ENCODE measurements at regions not wholly inside any gene's neighbourhood (a gene's known extent, or its start where the extent isn't known, plus 50 kb on each side); places are given as distances from the start of the nearest gene placed in this dataset.

GRCh38 chr6:134510920-134511319 is 193.0 kb upstream of the SGK1 start:
- H3K27me3 ChIP-seq: no peaks in the 10 kb centered on the region
- H3K36me3 ChIP-seq (ENCODE audit: low read depth, missing control alignments): no peaks in the 10 kb centered on the region
- 64 to 73% methylated on average over 3 of the region's 3 CpGs for WGBS, 2 donors
- intact Hi-C loops (cut with DNase I; ENCODE audit: low total_unique reads): no loop called here
- no peak overlapping the region for H3K27ac ChIP-seq
- H3K4me3 ChIP-seq: no peak overlapping the region
- H3K9me3 ChIP-seq: no peaks in the 10 kb centered on the region
- no peaks in the 10 kb centered on the region for H3K4me1 ChIP-seq
- TF ChIP-seq CTCF (IDR thresholded peaks at IDR 0.05) (no peak), POLR2A (IDR thresholded peaks at IDR 0.05) (no peak)
- DNase-seq: no peak

- intact Hi-C loops (cut with DNase I; ENCODE audit: low total_unique reads): no loop called here
- no peak overlapping the region for H3K27ac ChIP-seq
- 85 to 92% methylated on average over 4 of the region's 4 CpGs for WGBS, 2 donors
These were observed 192.2 kb upstream of the SGK1 start for GRCh38 chr6:134510142-134510541.

GRCh38 chr6:134508862-134509498 is 191.1 kb upstream of the SGK1 start:
- no peaks in the 10 kb centered on the region for H3K9me3 ChIP-seq
- intact Hi-C loops (cut with DNase I; ENCODE audit: low total_unique reads): no loop called here
- no peaks in the 10 kb centered on the region for H3K4me1 ChIP-seq
- H3K4me3 ChIP-seq: no peak overlapping the region
- TF ChIP-seq POLR2A (IDR thresholded peaks at IDR 0.05) (no peak), CTCF (IDR thresholded peaks at IDR 0.05) (no peak)
- H3K27me3 ChIP-seq: no peaks in the 10 kb centered on the region
- no peaks in the 10 kb centered on the region for H3K36me3 ChIP-seq (ENCODE audit: low read depth, missing control alignments)
- 95% methylated on average over 7 of the region's 7 CpGs for WGBS, 2 donors
- no peak overlapping the region for H3K27ac ChIP-seq
- DNase-seq: no peak

More at GRCh38 chr6:134510142-134510541, 192.2 kb upstream of the SGK1 start:
- no peak for DNase-seq
- TF ChIP-seq POLR2A (IDR thresholded peaks at IDR 0.05) (no peak), CTCF (IDR thresholded peaks at IDR 0.05) (no peak)
- no peaks in the 10 kb centered on the region for H3K9me3 ChIP-seq
- H3K36me3 ChIP-seq (ENCODE audit: low read depth, missing control alignments): no peaks in the 10 kb centered on the region
- H3K4me3 ChIP-seq: no peak overlapping the region
- H3K4me1 ChIP-seq: no peaks in the 10 kb centered on the region
- H3K27me3 ChIP-seq: no peaks in the 10 kb centered on the region

GRCh38 chr6:134506162-134506561 is 188.2 kb upstream of the SGK1 start:
- WGBS, 2 donors: 89 to 97% methylated on average over 4 of the region's 4 CpGs
- DNase-seq: no peak
- Histone ChIP-seq H3K27me3 (no peaks in the 10 kb centered on the region), H3K4me3 (no peak overlapping the region), H3K9me3 (no peaks in the 10 kb centered on the region), H3K27ac (no peak overlapping the region), H3K36me3 (ENCODE audit: low read depth, missing control alignments) (no peaks in the 10 kb centered on the region), H3K4me1 (no peaks in the 10 kb centered on the region)
- intact Hi-C loops (cut with DNase I; ENCODE audit: low total_unique reads): no loop called here
- no peak for TF ChIP-seq CTCF (IDR thresholded peaks at IDR 0.05)
- no peak for TF ChIP-seq POLR2A (IDR thresholded peaks at IDR 0.05)

- Histone ChIP-seq H3K4me1 (no peaks in the 10 kb centered on the region), H3K4me3 (no peak overlapping the region), H3K9me3 (no peaks in the 10 kb centered on the region), H3K27ac (no peak overlapping the region), H3K27me3 (no peaks in the 10 kb centered on the region), H3K36me3 (ENCODE audit: low read depth, missing control alignments) (no peaks in the 10 kb centered on the region)
- WGBS, 2 donors: 57 to 63% methylated on average over 7 of the region's 7 CpGs
- intact Hi-C loops (cut with DNase I; ENCODE audit: low total_unique reads): no loop called here
- DNase-seq: no peak
- no peak for TF ChIP-seq CTCF (IDR thresholded peaks at IDR 0.05)
- TF ChIP-seq POLR2A (IDR thresholded peaks at IDR 0.05): no peak
These were observed 185.8 kb upstream of the SGK1 start for GRCh38 chr6:134503585-134504281.
